ENCODE measurements at regions not wholly inside any gene's neighbourhood (a gene's known extent, or its start where the extent isn't known, plus 50 kb on each side); places are given as distances from the start of the nearest gene placed in this dataset.

DNA sequence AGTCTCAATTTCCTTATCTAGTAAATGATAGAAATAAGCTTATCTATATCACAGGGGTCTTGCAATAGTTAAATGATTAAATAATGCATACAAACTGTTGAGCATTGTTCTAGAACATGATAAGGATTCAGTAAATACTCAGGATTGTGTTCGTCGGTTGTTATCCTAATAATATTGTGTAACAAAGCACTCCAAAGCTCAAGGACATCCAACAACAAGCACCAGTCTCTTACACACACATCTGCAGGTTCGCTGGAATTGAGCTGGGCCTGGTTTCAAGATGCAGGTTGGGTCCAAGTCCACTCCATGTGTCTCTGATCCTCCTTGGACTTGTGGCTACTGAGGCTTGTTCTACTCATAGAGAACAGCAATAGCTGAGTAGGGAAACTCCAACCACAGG lies 74.1 kb upstream of the MC3R start:
- no peak for DNase-seq (ENCODE audit: low spot score)
- FAIRE-seq, result no peak

DNA sequence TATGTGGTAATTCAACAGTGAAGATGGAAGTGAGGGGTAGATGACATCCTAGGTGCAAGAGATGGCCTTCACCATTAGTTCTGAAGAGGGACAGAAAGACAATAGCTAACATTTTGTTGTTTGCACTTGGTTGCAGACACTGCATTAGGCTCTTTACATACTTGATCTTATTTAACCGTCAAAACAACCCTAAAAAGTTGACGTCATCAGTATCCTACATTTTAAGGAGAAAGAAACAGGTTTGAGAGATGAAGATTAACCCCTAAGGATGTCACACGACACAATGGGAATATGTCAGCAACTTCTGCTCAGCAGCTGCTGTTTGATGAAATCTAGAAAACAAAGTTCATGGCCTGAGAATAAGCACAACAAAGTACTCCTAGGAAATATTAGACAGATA lies 72.6 kb upstream of the MC3R start:
- no peak for DNase-seq (ENCODE audit: low spot score)
- no peak for FAIRE-seq

DNA sequence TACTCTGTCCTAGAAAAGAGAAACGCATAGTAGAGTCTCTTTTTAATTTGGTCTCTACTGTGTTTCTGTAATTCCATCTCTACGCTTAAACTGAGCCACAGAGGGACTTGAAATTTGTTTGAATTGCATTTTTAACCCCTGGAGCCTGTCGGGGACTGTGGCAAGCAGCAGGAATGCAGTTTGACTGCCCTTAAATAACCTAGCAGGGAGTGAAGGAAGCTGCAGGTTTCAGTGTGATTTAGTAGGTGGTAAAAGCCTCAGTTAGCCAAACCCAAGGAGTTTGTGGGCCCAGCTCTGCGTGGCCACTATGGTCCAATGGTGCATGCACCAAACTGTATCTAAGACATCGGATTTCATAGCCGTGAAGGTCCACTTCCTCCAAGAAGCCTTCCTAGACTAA lies 70.3 kb upstream of the MC3R start:
- DNase-seq (ENCODE audit: low spot score) (no peak), FAIRE-seq (no peak)

DNA sequence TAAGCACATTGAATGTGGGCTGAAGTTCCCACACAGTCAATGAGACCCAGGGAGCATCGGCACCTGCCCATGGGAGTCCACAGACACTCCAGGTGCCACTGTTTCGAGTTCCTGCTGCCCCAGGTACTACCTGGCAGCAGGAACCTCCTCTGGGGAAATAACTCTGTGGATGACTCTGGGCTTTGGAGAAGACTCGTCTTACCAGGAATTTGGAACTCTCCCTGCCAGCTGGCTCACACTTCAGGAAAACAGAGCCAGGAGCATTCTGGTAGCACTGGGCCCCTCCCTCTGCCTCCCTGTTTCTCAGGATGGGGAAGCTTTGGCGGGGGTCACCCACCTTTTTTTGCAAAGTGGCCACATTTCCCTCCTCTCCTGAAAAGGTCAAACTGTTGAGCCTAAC lies 69.5 kb upstream of the MC3R start:
- no peak for FAIRE-seq

DNA sequence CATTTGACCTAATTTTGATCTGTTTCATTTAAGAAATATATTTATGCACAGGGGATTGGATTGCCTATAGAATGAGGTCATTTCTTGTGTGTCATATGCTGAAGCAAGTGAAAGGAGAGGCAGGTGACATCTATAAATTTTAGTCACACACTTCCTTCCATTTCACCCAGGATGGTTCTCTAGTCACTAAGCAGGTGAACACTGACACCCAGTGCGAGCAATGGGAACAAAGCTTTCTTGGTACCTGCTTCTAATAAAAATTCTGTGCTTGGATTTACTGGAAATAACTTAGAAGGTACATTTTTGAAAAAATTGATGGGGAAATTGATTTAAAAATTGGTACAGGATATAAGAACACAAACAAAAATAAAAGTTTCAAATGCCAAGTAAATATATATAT lies 66.9 kb upstream of the MC3R start:
- FAIRE-seq (no peak), DNase-seq (ENCODE audit: low spot score) (no peak)

More for the DNA sequence above, 69.5 kb upstream of the MC3R start:
- no peak for DNase-seq (ENCODE audit: low spot score)

DNA sequence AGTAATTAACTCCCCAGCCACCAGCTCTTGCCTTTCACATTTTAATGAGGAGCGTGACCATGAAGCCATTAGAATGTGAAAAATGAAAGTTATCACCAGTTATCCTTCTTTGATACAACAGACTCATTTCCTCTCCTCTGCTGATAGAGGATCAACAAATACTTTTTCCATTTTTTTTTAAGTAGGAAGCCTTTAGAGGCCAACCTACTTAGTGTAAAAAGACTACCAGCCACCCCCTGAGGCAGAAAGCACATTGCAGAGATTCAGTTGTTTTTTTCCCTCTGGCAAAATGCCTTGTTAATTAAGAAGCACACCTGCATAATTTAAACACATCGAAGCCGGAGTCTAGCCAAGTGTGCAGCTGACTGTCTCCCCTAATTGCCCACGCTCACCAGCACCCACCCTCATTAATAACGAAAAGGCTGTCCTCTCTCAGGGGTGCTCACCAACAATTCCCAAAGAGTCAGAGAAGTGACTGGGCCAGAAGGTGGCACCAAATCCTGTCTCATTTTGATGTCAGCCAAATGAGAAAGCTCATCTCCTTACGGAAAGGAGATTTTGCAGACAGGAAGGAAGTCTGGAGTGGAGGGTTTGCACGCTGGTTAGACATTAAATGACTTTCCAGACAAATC lies 60.9 kb upstream of the MC3R start:
- FAIRE-seq, result no peak
- no peak for DNase-seq (ENCODE audit: low spot score)

DNA sequence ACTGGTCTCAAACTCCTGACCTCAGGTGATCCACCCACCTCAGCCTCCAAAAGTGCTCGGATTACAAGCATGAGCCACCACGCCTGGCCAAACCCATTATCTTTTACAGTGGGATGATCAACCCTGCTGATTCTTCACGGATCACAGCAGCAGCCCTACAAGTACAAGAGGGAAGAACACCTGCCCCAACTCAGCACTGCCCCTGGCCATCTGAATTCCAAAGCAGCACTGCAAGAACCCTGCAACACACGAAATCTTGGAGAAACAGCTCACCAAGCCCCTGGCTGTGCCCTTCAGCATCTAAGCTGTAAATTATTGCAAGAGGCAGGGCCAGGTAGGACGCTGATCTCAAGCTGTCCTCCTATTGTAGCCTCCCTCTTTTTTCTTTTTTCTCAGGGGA lies 54.5 kb upstream of the MC3R start:
- no peak for FAIRE-seq
- no peak for DNase-seq (ENCODE audit: low spot score)

DNA sequence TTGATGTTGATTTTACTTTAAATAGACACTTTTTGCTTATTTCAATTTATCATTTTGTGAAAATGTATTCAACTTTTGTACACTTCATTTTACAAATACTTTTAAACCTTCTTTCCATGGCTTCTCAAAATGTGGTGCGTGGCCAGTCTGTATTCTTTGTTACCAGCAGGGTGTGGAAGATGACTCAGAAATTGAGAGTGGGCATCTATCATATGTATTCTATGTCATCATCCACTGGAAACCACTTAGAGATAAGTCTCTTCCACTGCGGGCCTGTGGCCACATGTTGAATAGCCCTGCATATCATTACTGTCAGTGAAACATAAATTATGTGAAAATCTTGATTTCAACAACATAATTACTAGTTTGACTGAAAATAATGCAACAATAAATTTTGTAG lies 52.6 kb upstream of the MC3R start:
- DNase-seq (ENCODE audit: low spot score) (no peak), FAIRE-seq (no peak)

Measured in RCC 7860 (cell line).